Left ventricle myocardium inferior (tissue), 1 donor: ENCODE measurements at regions not wholly inside any gene's neighbourhood (a gene's known extent, or its start where the extent isn't known, plus 50 kb on each side); places are given as distances from the start of the nearest gene placed in this dataset.

Experiments
- DNase-seq: peaks from one replicate; pipeline ENCODE4 v3.0.0-alpha.2; 2020
- H3K27ac ChIP-seq: fragments of 200-600 bp; replicated peaks from 2 replicates; pipeline ENCODE4 v1.8.0; 2021
- H3K27me3 ChIP-seq: fragments of 200-600 bp; 2 replicates; pipeline ENCODE4 v1.8.0; 2021; ENCODE audit warnings: low read depth
- H3K36me3 ChIP-seq: fragments of 200-600 bp; 2 replicates; pipeline ENCODE4 v1.8.0; 2021
- H3K4me1 ChIP-seq: fragments of 200-600 bp; 2 replicates; pipeline ENCODE4 v1.8.0; 2021
- H3K4me3 ChIP-seq: fragments of 200-600 bp; 2 replicates; pipeline ENCODE4 v1.8.0; 2021; ENCODE audit warnings: mild to moderate bottlenecking, moderate library complexity
- H3K9me3 ChIP-seq: fragments of 200-600 bp; replicated peaks from 2 replicates; pipeline ENCODE4 v1.8.0; 2021
- intact Hi-C: fragments of 100-400 bp; cut with micrococcal nuclease; formaldehyde crosslinking; loops from one replicate; pipeline ENCODE4 v1.11.0; 2022
- TF ChIP-seq, protein P1 (sequence below): fragments of 200-600 bp; IDR thresholded peaks from 2 replicates; pipeline ENCODE4 v1.8.0; 2021; ENCODE audit warnings: antibody characterized with exemption, mild to moderate bottlenecking, borderline replicate concordance
- donor health status: DM: no; HTN: yes; CAD: no; lungs with severe emphysema.

DNA sequence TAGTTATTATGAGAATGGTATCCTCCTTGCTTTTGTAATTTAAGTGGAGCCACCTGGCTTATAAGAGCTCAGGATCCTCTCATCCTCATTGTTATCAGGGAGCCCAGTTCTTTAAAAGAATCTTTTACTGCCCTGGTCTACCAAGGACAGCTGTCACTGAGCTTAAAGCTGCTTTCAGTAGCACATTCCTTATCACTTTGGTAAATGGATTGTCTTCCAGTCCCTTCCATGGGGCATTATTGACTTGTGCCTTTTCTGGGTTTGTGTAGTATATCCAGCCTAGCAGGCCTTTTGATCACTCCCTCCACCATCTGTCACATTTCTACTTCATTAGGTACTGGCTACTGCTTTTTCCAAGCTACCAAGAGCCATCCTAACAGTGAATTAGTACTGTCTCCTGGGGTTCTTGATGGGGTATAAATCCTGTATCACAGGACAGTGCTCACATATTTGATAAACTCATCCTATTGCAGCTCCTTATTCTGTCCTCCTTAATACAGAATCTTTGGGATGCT lies 208.9 kb downstream of the TMEM26 start:
- no peaks in the 10 kb centered on the region for H3K27me3 ChIP-seq
- intact Hi-C loops = no loop called here
- H3K9me3 ChIP-seq = no peaks in the 10 kb centered on the region
- no peak overlapping the region for H3K4me3 ChIP-seq
- no peak overlapping the region for H3K27ac ChIP-seq
- H3K4me1 ChIP-seq = no peaks in the 10 kb centered on the region
- TF ChIP-seq, protein P1, sequence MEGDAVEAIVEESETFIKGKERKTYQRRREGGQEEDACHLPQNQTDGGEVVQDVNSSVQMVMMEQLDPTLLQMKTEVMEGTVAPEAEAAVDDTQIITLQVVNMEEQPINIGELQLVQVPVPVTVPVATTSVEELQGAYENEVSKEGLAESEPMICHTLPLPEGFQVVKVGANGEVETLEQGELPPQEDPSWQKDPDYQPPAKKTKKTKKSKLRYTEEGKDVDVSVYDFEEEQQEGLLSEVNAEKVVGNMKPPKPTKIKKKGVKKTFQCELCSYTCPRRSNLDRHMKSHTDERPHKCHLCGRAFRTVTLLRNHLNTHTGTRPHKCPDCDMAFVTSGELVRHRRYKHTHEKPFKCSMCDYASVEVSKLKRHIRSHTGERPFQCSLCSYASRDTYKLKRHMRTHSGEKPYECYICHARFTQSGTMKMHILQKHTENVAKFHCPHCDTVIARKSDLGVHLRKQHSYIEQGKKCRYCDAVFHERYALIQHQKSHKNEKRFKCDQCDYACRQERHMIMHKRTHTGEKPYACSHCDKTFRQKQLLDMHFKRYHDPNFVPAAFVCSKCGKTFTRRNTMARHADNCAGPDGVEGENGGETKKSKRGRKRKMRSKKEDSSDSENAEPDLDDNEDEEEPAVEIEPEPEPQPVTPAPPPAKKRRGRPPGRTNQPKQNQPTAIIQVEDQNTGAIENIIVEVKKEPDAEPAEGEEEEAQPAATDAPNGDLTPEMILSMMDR = no peak
- no peaks in the 10 kb centered on the region for H3K36me3 ChIP-seq
- DNase-seq = no peak

DNA sequence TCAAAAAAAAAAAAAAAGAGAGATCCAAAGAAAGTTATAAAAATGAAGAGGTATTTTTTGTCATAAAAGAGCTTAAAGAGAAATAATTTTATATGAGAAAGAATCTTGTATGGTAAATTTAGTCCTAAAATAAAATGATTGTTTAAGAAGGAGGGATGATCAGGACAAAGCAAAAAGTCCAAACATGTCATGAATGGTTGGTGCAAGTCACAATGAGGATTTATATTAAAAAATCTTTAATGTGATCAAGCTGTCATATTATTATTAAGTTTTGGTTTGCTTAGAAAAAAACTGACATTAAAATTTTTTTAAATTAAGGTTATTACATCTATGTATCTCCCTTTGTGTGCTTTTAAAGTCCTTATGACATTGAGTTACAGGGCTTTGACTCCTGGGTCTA lies 220.4 kb downstream of the TMEM26 start:
- no peaks in the 10 kb centered on the region for H3K27me3 ChIP-seq
- intact Hi-C loops = no loop called here
- no peaks in the 10 kb centered on the region for H3K36me3 ChIP-seq
- DNase-seq = no peak
- no peak overlapping the region for H3K4me3 ChIP-seq
- TF ChIP-seq, protein P1 = no peak
- H3K9me3 ChIP-seq = peaks cover 42% of the 10 kb centered on the region
- H3K4me1 ChIP-seq = no peaks in the 10 kb centered on the region
- H3K27ac ChIP-seq = no peak overlapping the region

DNA sequence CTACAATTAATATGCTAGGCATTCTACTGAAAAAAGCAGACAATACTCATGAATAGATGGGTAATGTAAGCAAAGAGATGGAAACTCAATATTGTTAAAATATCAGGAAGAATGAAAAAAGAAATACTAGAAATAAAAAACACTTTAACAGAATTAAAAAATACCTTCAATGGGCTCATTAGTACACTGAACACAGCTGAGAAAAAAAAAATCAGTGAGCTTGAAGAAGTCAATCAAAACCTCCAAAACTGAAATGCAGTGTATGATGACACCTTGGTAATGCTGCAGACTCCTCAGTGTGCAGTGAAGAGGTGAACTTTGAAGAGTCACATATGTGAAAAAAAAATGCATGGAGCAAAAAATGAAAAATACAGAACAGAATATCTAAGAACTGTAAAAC lies 227.2 kb downstream of the TMEM26 start:
- intact Hi-C loops = no loop called here

DNA sequence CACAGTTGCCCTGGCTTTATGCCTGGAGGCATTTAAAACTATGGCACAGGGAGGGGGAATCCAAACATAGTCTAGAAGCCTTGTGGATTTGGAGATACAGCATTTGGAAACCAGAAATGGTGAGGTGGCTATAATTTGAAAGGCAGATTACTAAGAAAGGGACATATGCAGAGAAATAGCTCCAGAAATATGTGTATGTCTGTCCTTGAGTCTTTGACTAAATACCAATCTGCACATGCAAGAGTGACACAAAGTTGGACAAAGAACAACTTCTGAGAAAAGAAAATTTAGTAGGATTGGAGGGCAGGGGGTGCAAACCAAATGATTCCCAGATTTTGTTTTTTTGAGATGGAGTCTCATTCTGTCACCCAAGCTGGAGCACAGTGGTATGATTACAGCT lies 229.6 kb downstream of the TMEM26 start:
- Histone ChIP-seq H3K27me3 (no peaks in the 10 kb centered on the region), H3K4me3 (no peak overlapping the region), H3K27ac (no peak overlapping the region), H3K4me1 (no peaks in the 10 kb centered on the region), H3K9me3 (peaks cover 43% of the 10 kb centered on the region), H3K36me3 (no peaks in the 10 kb centered on the region)
- no peak for DNase-seq
- intact Hi-C loops = no loop called here
- TF ChIP-seq, protein P1 = no peak

More for the DNA sequence above, 227.2 kb downstream of the TMEM26 start:
- H3K27ac ChIP-seq = no peak overlapping the region
- no peaks in the 10 kb centered on the region for H3K4me1 ChIP-seq
- no peaks in the 10 kb centered on the region for H3K36me3 ChIP-seq
- no peak for DNase-seq
- TF ChIP-seq, protein P1 = no peak
- no peak overlapping the region for H3K4me3 ChIP-seq
- H3K27me3 ChIP-seq = no peaks in the 10 kb centered on the region
- H3K9me3 ChIP-seq = peaks cover 51% of the 10 kb centered on the region

DNA sequence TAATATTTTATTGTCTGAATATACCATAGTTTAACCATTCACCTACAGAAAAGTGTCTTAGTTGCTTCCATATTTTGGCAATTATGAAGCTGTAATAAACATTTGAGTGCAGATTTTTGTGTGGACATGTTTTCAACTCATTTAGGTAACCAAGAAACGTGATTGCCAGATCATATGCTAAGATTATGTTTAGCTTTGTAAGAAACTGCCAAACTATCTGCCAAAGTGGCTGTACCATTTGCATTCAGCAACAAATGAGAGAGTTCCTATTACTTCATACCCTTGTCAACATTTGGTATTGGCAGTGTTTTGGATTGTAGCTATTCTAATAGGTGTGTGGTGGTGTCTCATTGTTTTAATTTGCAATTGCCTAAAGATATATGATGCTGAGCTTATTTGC lies 233.5 kb downstream of the TMEM26 start:
- intact Hi-C loops = no loop called here
- TF ChIP-seq, protein P1 = no peak
- Histone ChIP-seq H3K9me3 (peaks cover 15% of the 10 kb centered on the region), H3K27ac (no peak overlapping the region), H3K27me3 (no peaks in the 10 kb centered on the region), H3K4me3 (no peak overlapping the region), H3K4me1 (no peaks in the 10 kb centered on the region), H3K36me3 (no peaks in the 10 kb centered on the region)
- no peak for DNase-seq
